Transverse colon (tissue), 4 donors: ENCODE measurements at regions not wholly inside any gene's neighbourhood (a gene's known extent, or its start where the extent isn't known, plus 50 kb on each side); places are given as distances from the start of the nearest gene placed in this dataset.

ENCODE experiments used
- POLR2A ChIP-seq: fragments of 450-650 bp; IDR thresholded peaks from one replicate; pipeline ENCODE4 v1.6.1; 2016; ENCODE audit warnings: antibody characterized with exemption, mild to moderate bottlenecking, moderate library complexity
- POLR2AphosphoS5 ChIP-seq, 3 donors: sonication (generic); formaldehyde crosslinking; IDR thresholded peaks; one replicate each; pipeline ENCODE4 v1.6.1; 2016; ENCODE audit warnings: antibody characterized with exemption in 3 of 3
- TF ChIP-seq, protein P1 (sequence below), 5 experiments: fragments of 200-600 bp in 3 of 5; fragments of 450-650 bp in 2 of 5; sonication (generic) in 3 of 5; IDR thresholded peaks; 1 replicate in 2 of 5; 2 replicates in 3 of 5; pipeline ENCODE4 v1.5.1; 2016 to 2017; ENCODE audit warnings: antibody characterized with exemption in 5 of 5, inconsistent platforms in 3 of 5, mild to moderate bottlenecking in 2 of 5, moderate library complexity in 1 of 5

DNA sequence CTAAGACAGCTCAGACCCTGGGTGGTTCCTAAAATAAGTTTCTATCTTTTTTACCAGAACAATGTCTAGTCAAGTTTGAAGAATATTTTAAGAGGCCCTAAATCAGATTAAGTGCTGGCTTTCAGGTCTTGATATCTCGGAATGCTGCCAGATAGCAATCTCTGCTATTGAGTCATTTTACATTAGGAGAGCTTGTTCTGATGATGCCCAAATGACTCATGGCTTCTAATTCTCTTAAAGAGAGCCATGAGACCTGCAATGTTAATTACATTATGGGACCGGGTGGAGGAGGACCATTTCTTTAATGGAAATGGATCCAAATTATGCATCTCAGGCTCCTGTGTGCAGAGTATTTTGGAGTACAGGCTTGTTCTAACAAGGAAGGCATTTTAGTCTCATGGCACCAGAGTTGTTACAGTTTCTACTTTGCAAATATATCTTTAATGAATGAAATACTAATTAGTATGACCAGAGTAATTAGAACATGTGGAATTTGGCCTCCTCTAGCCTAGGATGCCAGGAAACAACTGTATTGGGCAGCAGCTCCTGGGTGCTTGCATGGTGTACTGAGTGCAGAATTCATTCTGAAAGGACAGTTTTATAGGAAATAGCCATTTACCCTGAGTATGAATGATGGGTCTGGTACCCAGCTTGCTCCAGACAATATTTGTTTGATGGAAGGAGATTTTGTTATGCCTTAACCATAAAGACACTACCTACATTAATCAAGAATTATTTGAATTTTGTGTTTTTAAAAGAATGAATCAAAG lies 94.0 kb upstream of the SULT1C3 start:
- no peak for TF ChIP-seq POLR2AphosphoS5 (IDR thresholded peaks at IDR 0.05)
- TF ChIP-seq POLR2A: no peak
- TF ChIP-seq, protein P1, sequence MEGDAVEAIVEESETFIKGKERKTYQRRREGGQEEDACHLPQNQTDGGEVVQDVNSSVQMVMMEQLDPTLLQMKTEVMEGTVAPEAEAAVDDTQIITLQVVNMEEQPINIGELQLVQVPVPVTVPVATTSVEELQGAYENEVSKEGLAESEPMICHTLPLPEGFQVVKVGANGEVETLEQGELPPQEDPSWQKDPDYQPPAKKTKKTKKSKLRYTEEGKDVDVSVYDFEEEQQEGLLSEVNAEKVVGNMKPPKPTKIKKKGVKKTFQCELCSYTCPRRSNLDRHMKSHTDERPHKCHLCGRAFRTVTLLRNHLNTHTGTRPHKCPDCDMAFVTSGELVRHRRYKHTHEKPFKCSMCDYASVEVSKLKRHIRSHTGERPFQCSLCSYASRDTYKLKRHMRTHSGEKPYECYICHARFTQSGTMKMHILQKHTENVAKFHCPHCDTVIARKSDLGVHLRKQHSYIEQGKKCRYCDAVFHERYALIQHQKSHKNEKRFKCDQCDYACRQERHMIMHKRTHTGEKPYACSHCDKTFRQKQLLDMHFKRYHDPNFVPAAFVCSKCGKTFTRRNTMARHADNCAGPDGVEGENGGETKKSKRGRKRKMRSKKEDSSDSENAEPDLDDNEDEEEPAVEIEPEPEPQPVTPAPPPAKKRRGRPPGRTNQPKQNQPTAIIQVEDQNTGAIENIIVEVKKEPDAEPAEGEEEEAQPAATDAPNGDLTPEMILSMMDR (IDR thresholded peaks at IDR 0.05): no peak
